Body of pancreas (tissue), 4 donors: ENCODE measurements at regions not wholly inside any gene's neighbourhood (a gene's known extent, or its start where the extent isn't known, plus 50 kb on each side); places are given as distances from the start of the nearest gene placed in this dataset.

Experiments
- POLR2A ChIP-seq, 3 donors: fragments of 450-650 bp; IDR thresholded peaks; one replicate each; pipeline ENCODE4 v1.6.1; 2016; ENCODE audit warnings: antibody characterized with exemption in 3 of 3, mild to moderate bottlenecking in 2 of 3
- TF ChIP-seq, protein P1 (sequence below), 7 experiments: fragments of 450-650 bp in 4 of 7; fragments of 200-600 bp in 3 of 7; sonication (generic) in 3 of 7; IDR thresholded peaks; one replicate each; pipeline ENCODE4 v1.5.1; 2016 to 2019; ENCODE audit warnings: antibody characterized with exemption in 7 of 7

DNA sequence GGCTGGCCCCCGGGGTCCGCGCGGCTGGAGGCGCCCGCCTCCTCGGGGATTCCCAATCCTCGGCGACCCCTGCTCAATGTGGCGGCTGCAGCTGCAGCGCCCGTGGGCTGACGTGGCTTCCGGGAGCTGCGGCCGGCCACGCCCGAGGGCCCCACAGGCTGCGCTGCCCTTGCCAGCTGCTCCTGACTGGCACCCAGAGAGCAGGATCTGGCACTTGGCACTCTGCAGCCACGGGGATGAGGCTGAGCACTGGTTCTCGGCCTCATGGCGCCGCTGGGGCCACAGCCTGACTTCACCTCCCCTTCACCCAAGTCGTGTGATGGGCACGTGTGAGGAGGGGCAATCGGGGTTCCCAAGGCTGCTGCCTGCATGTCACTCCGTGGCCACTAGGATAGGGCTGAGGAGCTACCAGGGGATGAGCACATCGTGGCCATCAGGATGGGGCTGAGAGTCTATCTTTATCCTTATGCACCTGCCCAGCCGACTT, 267.8 kb upstream of the FRG2C start:
- TF ChIP-seq, protein P1, sequence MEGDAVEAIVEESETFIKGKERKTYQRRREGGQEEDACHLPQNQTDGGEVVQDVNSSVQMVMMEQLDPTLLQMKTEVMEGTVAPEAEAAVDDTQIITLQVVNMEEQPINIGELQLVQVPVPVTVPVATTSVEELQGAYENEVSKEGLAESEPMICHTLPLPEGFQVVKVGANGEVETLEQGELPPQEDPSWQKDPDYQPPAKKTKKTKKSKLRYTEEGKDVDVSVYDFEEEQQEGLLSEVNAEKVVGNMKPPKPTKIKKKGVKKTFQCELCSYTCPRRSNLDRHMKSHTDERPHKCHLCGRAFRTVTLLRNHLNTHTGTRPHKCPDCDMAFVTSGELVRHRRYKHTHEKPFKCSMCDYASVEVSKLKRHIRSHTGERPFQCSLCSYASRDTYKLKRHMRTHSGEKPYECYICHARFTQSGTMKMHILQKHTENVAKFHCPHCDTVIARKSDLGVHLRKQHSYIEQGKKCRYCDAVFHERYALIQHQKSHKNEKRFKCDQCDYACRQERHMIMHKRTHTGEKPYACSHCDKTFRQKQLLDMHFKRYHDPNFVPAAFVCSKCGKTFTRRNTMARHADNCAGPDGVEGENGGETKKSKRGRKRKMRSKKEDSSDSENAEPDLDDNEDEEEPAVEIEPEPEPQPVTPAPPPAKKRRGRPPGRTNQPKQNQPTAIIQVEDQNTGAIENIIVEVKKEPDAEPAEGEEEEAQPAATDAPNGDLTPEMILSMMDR (IDR thresholded peaks at IDR 0.05): no peak
- TF ChIP-seq POLR2A (IDR thresholded peaks at IDR 0.05): no peak
